Hematopoietic multipotent progenitor cell treated with erythropoietin and hydrocortisone succinate and interleukin-3 and kit ligand, for 4 days (in vitro differentiated cells): ENCODE measurements at regions not wholly inside any gene's neighbourhood (a gene's known extent, or its start where the extent isn't known, plus 50 kb on each side); places are given as distances from the start of the nearest gene placed in this dataset.
A peak's percentile ranks its signal among the peaks of the same experiment; 100 is the strongest.

Experiments used
- DNase-seq: peaks from one replicate; pipeline ENCODE4 v3.0.0-alpha.2; 2015

- no peak for DNase-seq
Observed at GRCh38 chr5:88613051-88613450, 269.9 kb downstream of the MEF2C start.

- DNase-seq: no peak
Observed at GRCh38 chr5:88610586-88610985, 272.4 kb downstream of the MEF2C start.

GRCh38 chr5:88607492-88607891 is 275.5 kb downstream of the MEF2C start:
- no peak for DNase-seq

GRCh38 chr5:88606626-88607025 is 276.4 kb downstream of the MEF2C start:
- DNase-seq: no peak

GRCh38 chr5:88606173-88606572 is 276.8 kb downstream of the MEF2C start:
- DNase-seq: no peak

GRCh38 chr5:88602584-88602983 is 280.4 kb downstream of the MEF2C start:
- DNase-seq: peak; percentile 64

GRCh38 chr5:88594441-88594840 is 288.5 kb downstream of the MEF2C start:
- no peak for DNase-seq

GRCh38 chr5:88588609-88589008 is 294.4 kb downstream of the MEF2C start:
- DNase-seq: no peak

GRCh38 chr5:88583471-88583870 is 299.5 kb downstream of the MEF2C start:
- DNase-seq: no peak

- no peak for DNase-seq
Observed at GRCh38 chr5:88558366-88558765, 289.7 kb upstream of the TMEM161B start.

GRCh38 chr5:88557881-88558280 is 289.2 kb upstream of the TMEM161B start:
- DNase-seq: no peak

- no peak for DNase-seq
Observed at GRCh38 chr5:88557131-88557530, 288.5 kb upstream of the TMEM161B start.

GRCh38 chr5:88556406-88556805 is 287.8 kb upstream of the TMEM161B start:
- no peak for DNase-seq

GRCh38 chr5:88555674-88556073 is 287.0 kb upstream of the TMEM161B start:
- peak; percentile 68 for DNase-seq

GRCh38 chr5:88553986-88554385 is 285.3 kb upstream of the TMEM161B start:
- no peak for DNase-seq

GRCh38 chr5:88553136-88553875 is 284.7 kb upstream of the TMEM161B start:
- DNase-seq: no peak

GRCh38 chr5:88552426-88552825 is 283.8 kb upstream of the TMEM161B start:
- DNase-seq: no peak

GRCh38 chr5:88551724-88552345 is 283.2 kb upstream of the TMEM161B start:
- DNase-seq: no peak

GRCh38 chr5:88550736-88551135 is 282.1 kb upstream of the TMEM161B start:
- no peak for DNase-seq

GRCh38 chr5:88548136-88548805 is 279.6 kb upstream of the TMEM161B start:
- DNase-seq: no peak

- no peak for DNase-seq
Observed at GRCh38 chr5:88545338-88545737, 276.7 kb upstream of the TMEM161B start.

GRCh38 chr5:88544671-88545070 is 276.0 kb upstream of the TMEM161B start:
- no peak for DNase-seq

GRCh38 chr5:88544136-88544645 is 275.5 kb upstream of the TMEM161B start:
- no peak for DNase-seq

GRCh38 chr5:88542786-88543185 is 274.1 kb upstream of the TMEM161B start:
- no peak for DNase-seq
